Thyroid gland (tissue), 4 donors: ENCODE measurements at regions not wholly inside any gene's neighbourhood (a gene's known extent, or its start where the extent isn't known, plus 50 kb on each side); places are given as distances from the start of the nearest gene placed in this dataset.
"Not testable (repeated sequence)": the region's sequence is repeated elsewhere in the genome, so short reads cannot be mapped to it uniquely, and the experiment has no call there.

ENCODE experiments used
- DNase-seq, 2 donors: peaks; one replicate each; pipeline ENCODE4 v3.0.0-alpha.2; 2019
- H3K27ac ChIP-seq, 3 donors: fragments of 200-600 bp; sonication (generic); 1 replicate in 2 of 3; 2 replicates in 1 of 3; pipeline ENCODE4 v1.5.1; 2016 to 2019; ENCODE audit warnings: mild to moderate bottlenecking in 1 of 3, moderate library complexity in 1 of 3
- H3K27me3 ChIP-seq: fragments of 200-600 bp; sonication (generic); one replicate; pipeline ENCODE4 v1.5.1; 2019
- H3K36me3 ChIP-seq, 2 donors: fragments of 200-600 bp; sonication (generic); one replicate each; pipeline ENCODE4 v1.5.1; 2016 to 2019
- H3K4me1 ChIP-seq, 2 donors: fragments of 200-600 bp; sonication (generic); one replicate each; pipeline ENCODE4 v1.5.1; 2017 to 2019
- H3K4me3 ChIP-seq, 3 donors: fragments of 200-600 bp; sonication (generic); replicated peaks in 1 of 3; 1 replicate in 2 of 3; 2 replicates in 1 of 3; pipeline ENCODE4 v1.5.1; 2016; ENCODE audit warnings: mild to moderate bottlenecking in 1 of 3
- H3K9me3 ChIP-seq: fragments of 200-600 bp; sonication (generic); one replicate; pipeline ENCODE4 v1.5.1; 2017
- CTCF ChIP-seq, 6 experiments: fragments of 200-600 bp in 3 of 6; fragments of 450-650 bp in 3 of 6; sonication (generic) in 3 of 6; IDR thresholded peaks; one replicate each; pipeline ENCODE4 v1.5.1; 2016 to 2019; ENCODE audit warnings: antibody characterized with exemption in 6 of 6, mild to moderate bottlenecking in 2 of 6, inconsistent platforms in 1 of 6, moderate library complexity in 1 of 6
- POLR2A ChIP-seq, 2 donors: fragments of 450-650 bp; IDR thresholded peaks; one replicate each; pipeline ENCODE4 v1.6.1; 2017; ENCODE audit warnings: antibody characterized with exemption in 2 of 2, mild to moderate bottlenecking in 2 of 2, moderate library complexity in 1 of 2
- WGBS, 2 donors: methylation state at CpG; one replicate each; pipeline ENCODE4 v1.1.5; 2017; 5-methylcytosine and 5-hydroxymethylcytosine counted together
- intact Hi-C: fragments of 100-400 bp; cut with DNase I; formaldehyde crosslinking; loops from one replicate; pipeline ENCODE4 v1.15.1; 2023

GRCh38 chr9:90169490-90169889 is 473.1 kb downstream of the DIRAS2 start:
- no peak for DNase-seq
- TF ChIP-seq POLR2A (IDR thresholded peaks at IDR 0.05) (no peak), CTCF (IDR thresholded peaks at IDR 0.05) (no peak)
- Histone ChIP-seq H3K36me3 (no peaks in the 10 kb centered on the region), H3K9me3 (no peaks in the 10 kb centered on the region), H3K27ac (no peak overlapping the region), H3K27me3 (no peaks in the 10 kb centered on the region), H3K4me3 (no peak overlapping the region), H3K4me1 (no peaks in the 10 kb centered on the region)
- intact Hi-C loops, result no loop called here
- 39 to 40% methylated on average over 2 of the region's 2 CpGs for WGBS, 2 donors

- H3K4me1 ChIP-seq, DNase-seq, H3K4me3 ChIP-seq, H3K36me3 ChIP-seq, H3K27me3 ChIP-seq, H3K9me3 ChIP-seq, H3K27ac ChIP-seq, intact Hi-C loops: not testable (repeated sequence)
- 76 to 79% methylated on average over 4 of the region's 4 CpGs for WGBS, 2 donors
These were observed 468.7 kb downstream of the DIRAS2 start for GRCh38 chr9:90173935-90174334.

- H3K9me3 ChIP-seq, H3K27me3 ChIP-seq, H3K36me3 ChIP-seq, H3K27ac ChIP-seq, H3K4me3 ChIP-seq, H3K4me1 ChIP-seq, DNase-seq, intact Hi-C loops: not testable (repeated sequence)
- WGBS, 2 donors, result 87 to 92% methylated on average over 10 of the region's 10 CpGs
These were observed 468.3 kb downstream of the DIRAS2 start for GRCh38 chr9:90174346-90174745.

GRCh38 chr9:90175257-90175656 is 467.4 kb downstream of the DIRAS2 start:
- H3K9me3 ChIP-seq, result no peaks in the 10 kb centered on the region

GRCh38 chr9:90175865-90176264 is 466.8 kb downstream of the DIRAS2 start:
- H3K4me3 ChIP-seq, result no peak overlapping the region

More at GRCh38 chr9:90175257-90175656, 467.4 kb downstream of the DIRAS2 start:
- no peaks in the 10 kb centered on the region for H3K36me3 ChIP-seq
- WGBS, 2 donors, result 93% methylated on average over 3 of the region's 3 CpGs
- no peak overlapping the region for H3K27ac ChIP-seq
- TF ChIP-seq POLR2A (IDR thresholded peaks at IDR 0.05), result no peak
- TF ChIP-seq CTCF (IDR thresholded peaks at IDR 0.05), result no peak
- intact Hi-C loops, result no loop called here
- no peak overlapping the region for H3K4me3 ChIP-seq
- H3K27me3 ChIP-seq, result no peaks in the 10 kb centered on the region
- no peak for DNase-seq
- no peaks in the 10 kb centered on the region for H3K4me1 ChIP-seq

GRCh38 chr9:90176901-90177300 is 465.7 kb downstream of the DIRAS2 start:
- no peaks in the 10 kb centered on the region for H3K4me1 ChIP-seq
- 89 to 91% methylated on average over 2 of the region's 2 CpGs for WGBS, 2 donors
- H3K27ac ChIP-seq, result no peak overlapping the region
- intact Hi-C loops, result no loop called here
- no peak for DNase-seq
- no peak overlapping the region for H3K4me3 ChIP-seq
- TF ChIP-seq CTCF (IDR thresholded peaks at IDR 0.05) (no peak), POLR2A (IDR thresholded peaks at IDR 0.05) (no peak)
- H3K27me3 ChIP-seq, result no peaks in the 10 kb centered on the region
- no peaks in the 10 kb centered on the region for H3K36me3 ChIP-seq
- H3K9me3 ChIP-seq, result no peaks in the 10 kb centered on the region

More at GRCh38 chr9:90175865-90176264, 466.8 kb downstream of the DIRAS2 start:
- no peaks in the 10 kb centered on the region for H3K9me3 ChIP-seq
- intact Hi-C loops, result no loop called here
- no peaks in the 10 kb centered on the region for H3K4me1 ChIP-seq
- H3K27me3 ChIP-seq, result no peaks in the 10 kb centered on the region
- DNase-seq, result no peak
- 91 to 96% methylated on average over 4 of the region's 4 CpGs for WGBS, 2 donors
- H3K36me3 ChIP-seq, result no peaks in the 10 kb centered on the region
- no peak for TF ChIP-seq CTCF (IDR thresholded peaks at IDR 0.05)
- no peak for TF ChIP-seq POLR2A (IDR thresholded peaks at IDR 0.05)
- no peak overlapping the region for H3K27ac ChIP-seq
